Keratinocyte (primary cell): ENCODE measurements at regions not wholly inside any gene's neighbourhood (a gene's known extent, or its start where the extent isn't known, plus 50 kb on each side); places are given as distances from the start of the nearest gene placed in this dataset.

Experiments used
- DNase-seq: peaks from one replicate; pipeline ENCODE4 v3.0.0-alpha.2; 2011; ENCODE audit warnings: low read depth, missing footprints, low spot score
- FAIRE-seq: peaks from 2 replicates; lab custom pipeline; 2011; peaks lifted over from hg19 to GRCh38; lab: Jason Lieb, UNC
- H2AFZ ChIP-seq: 2 replicates; pipeline ENCODE4 v1.6.0; 2012; ENCODE audit warnings: low read length, control low read depth, inconsistent platforms; ENCODE audit not compliant: control insufficient read depth
- H3K27ac ChIP-seq: 2 replicates; pipeline ENCODE4 v1.5.1; 2011; ENCODE audit warnings: low read length; ENCODE audit not compliant: control insufficient read depth, insufficient read depth
- H3K27me3 ChIP-seq: 3 replicates; pipeline ENCODE4 v1.6.0; 2011; ENCODE audit warnings: low read length; ENCODE audit not compliant: control insufficient read depth, insufficient read depth; ENCODE audit errors: extremely low read depth
- H3K36me3 ChIP-seq, 2 experiments: 2 replicates in 1 of 2; 3 replicates in 1 of 2; pipeline ENCODE4 v1.5.1; 2011; ENCODE audit warnings: low read length in 2 of 2, mild to moderate bottlenecking in 1 of 2; ENCODE audit not compliant: control insufficient read depth in 2 of 2, insufficient read depth in 2 of 2; ENCODE audit errors: extremely low read depth in 1 of 2
- H3K4me1 ChIP-seq: 3 replicates; pipeline ENCODE4 v1.5.1; 2011; ENCODE audit warnings: low read length; ENCODE audit not compliant: control insufficient read depth, insufficient read depth; ENCODE audit errors: extremely low read depth
- H3K4me2 ChIP-seq: 3 replicates; pipeline ENCODE4 v1.6.0; 2011; ENCODE audit warnings: low read depth, low read length; ENCODE audit not compliant: control insufficient read depth, insufficient read depth; ENCODE audit errors: extremely low read depth
- H3K4me3 ChIP-seq, 3 experiments: fragments of 200-600 bp in 1 of 3; sonication (generic) in 1 of 3; 2 replicates in 2 of 3; 3 replicates in 1 of 3; pipeline ENCODE4 v1.5.1; 2011 to 2016; ENCODE audit warnings: low read length in 3 of 3, mild to moderate bottlenecking in 3 of 3, control low read depth in 2 of 3, inconsistent platforms in 1 of 3, low read depth in 1 of 3, mixed read lengths in 1 of 3, mixed run types in 1 of 3, moderate library complexity in 1 of 3; ENCODE audit not compliant: control insufficient read depth in 2 of 3, insufficient read depth in 2 of 3; ENCODE audit errors: extremely low read depth in 1 of 3
- H3K79me2 ChIP-seq: 2 replicates; pipeline ENCODE4 v1.6.0; 2012; ENCODE audit warnings: low read length; ENCODE audit not compliant: control insufficient read depth, insufficient read depth
- H3K9ac ChIP-seq: 3 replicates; pipeline ENCODE4 v1.6.0; 2011; ENCODE audit warnings: low read length; ENCODE audit not compliant: control insufficient read depth, insufficient read depth; ENCODE audit errors: extremely low read depth
- H3K9me1 ChIP-seq: 3 replicates; pipeline ENCODE4 v1.6.0; 2011; ENCODE audit warnings: low read length; ENCODE audit not compliant: control insufficient read depth, insufficient read depth; ENCODE audit errors: extremely low read depth
- H3K9me3 ChIP-seq: 2 replicates; pipeline ENCODE4 v1.5.1; 2012; ENCODE audit warnings: low read depth, low read length; ENCODE audit not compliant: control insufficient read depth
- H4K20me1 ChIP-seq: 3 replicates; pipeline ENCODE4 v1.6.0; 2011; ENCODE audit warnings: low read length; ENCODE audit not compliant: control insufficient read depth, insufficient read depth; ENCODE audit errors: extremely low read depth
- CTCF ChIP-seq, 3 experiments: IDR thresholded peaks in 1 of 3; conservative IDR thresholded peaks in 1 of 3; optimal IDR thresholded peaks in 1 of 3; 2 replicates in 2 of 3; 3 replicates in 1 of 3; pipeline versions ENCODE3 to v1.5.1; 2011; ENCODE audit warnings: low read length in 3 of 3, mild to moderate bottlenecking in 3 of 3, moderate library complexity in 2 of 3, control low read depth in 1 of 3, inconsistent platforms in 1 of 3; ENCODE audit not compliant: insufficient read depth in 2 of 3; ENCODE audit errors: extremely low read depth in 1 of 3
- EZH2 ChIP-seq: IDR thresholded peaks from one replicate; pipeline ENCODE4 v1.6.1; 2012; ENCODE audit warnings: inconsistent platforms, mild to moderate bottlenecking, low read length, moderate library complexity
- dilution Hi-C: fragments of 300-500 bp; cut with MboI; formaldehyde crosslinking; loops from one replicate; pipeline ENCODE4 v1.7.0; 2020; ENCODE audit warnings: low sequenced_read_pairs; ENCODE audit not compliant: extremely low pct_ligation_motif_present

- Histone ChIP-seq H3K4me2 (no peak overlapping the region), H3K4me1 (peaks cover 20% of the 10 kb centered on the region), H2AFZ (no peak overlapping the region), H4K20me1 (no peaks in the 10 kb centered on the region), H3K27me3 (no peaks in the 10 kb centered on the region), H3K9me1 (no peaks in the 10 kb centered on the region), H3K4me3 (no peak overlapping the region), H3K79me2 (no peaks in the 10 kb centered on the region), H3K36me3 (peaks cover 0 to 3% of the 10 kb centered on the region in 2 experiments), H3K9ac (no peak overlapping the region), H3K27ac (no peak overlapping the region), H3K9me3 (peaks cover 3% of the 10 kb centered on the region)
- TF ChIP-seq EZH2 (no peak), CTCF (optimal IDR thresholded peaks at IDR 0.05 in 1 of 3, IDR thresholded peaks at IDR 0.05 in 1 of 3, conservative IDR thresholded peaks at IDR 0.05 in 1 of 3; ENCODE audit: extremely low read depth in 1 of 3, insufficient read depth in 2 of 3, low read length in 3 of 3) (no peak)
- DNase-seq (no peak), FAIRE-seq (no peak)
- dilution Hi-C loops: no loop called here
Observed at GRCh38 chr17:63289931-63290330, 156.2 kb downstream of the CYB561 start.

- peaks cover 3% of the 10 kb centered on the region for H3K9me3 ChIP-seq
- H3K9me1 ChIP-seq: no peaks in the 10 kb centered on the region
- no peaks in the 10 kb centered on the region for H4K20me1 ChIP-seq
- no peaks in the 10 kb centered on the region for H3K79me2 ChIP-seq
- no peak overlapping the region for H2AFZ ChIP-seq
- no peaks in the 10 kb centered on the region for H3K27me3 ChIP-seq
- no peak overlapping the region for H3K4me2 ChIP-seq
- H3K36me3 ChIP-seq: peaks cover 0 to 3% of the 10 kb centered on the region in 2 experiments
- no peak overlapping the region for H3K27ac ChIP-seq
- H3K4me3 ChIP-seq: no peak overlapping the region
- H3K4me1 ChIP-seq: peaks cover 20% of the 10 kb centered on the region
- TF ChIP-seq CTCF (optimal IDR thresholded peaks at IDR 0.05 in 1 of 3, IDR thresholded peaks at IDR 0.05 in 1 of 3, conservative IDR thresholded peaks at IDR 0.05 in 1 of 3; ENCODE audit: extremely low read depth in 1 of 3, insufficient read depth in 2 of 3, low read length in 3 of 3) (no peak), EZH2 (no peak)
- no peak for FAIRE-seq
- no peak overlapping the region for H3K9ac ChIP-seq
- no peak for DNase-seq
- dilution Hi-C loops: no loop called here
Observed at GRCh38 chr17:63290351-63290750, 155.8 kb downstream of the CYB561 start.
